Adipocyte (in vitro differentiated cells): ENCODE measurements at regions not wholly inside any gene's neighbourhood (a gene's known extent, or its start where the extent isn't known, plus 50 kb on each side); places are given as distances from the start of the nearest gene placed in this dataset.
"Not testable (repeated sequence)": the region's sequence is repeated elsewhere in the genome, so short reads cannot be mapped to it uniquely, and the experiment has no call there.

Experiments used
- DNase-seq: peaks from one replicate; pipeline ENCODE4 v3.0.0-alpha.2; 2015; ENCODE audit warnings: low read depth
- H3K27me3 ChIP-seq: replicated peaks from 2 replicates; pipeline ENCODE4 v1.7.0; 2013; ENCODE audit warnings: mild to moderate bottlenecking, low read length, moderate library complexity; ENCODE audit not compliant: control insufficient read depth, insufficient read depth
- H3K36me3 ChIP-seq: 2 replicates; pipeline ENCODE4 v1.7.0; 2013; ENCODE audit warnings: low read length, mild to moderate bottlenecking, moderate library complexity; ENCODE audit not compliant: control insufficient read depth, insufficient read depth, severe bottlenecking
- H3K4me1 ChIP-seq: 2 replicates; pipeline ENCODE4 v1.7.0; 2013; ENCODE audit warnings: mild to moderate bottlenecking, low read length, moderate library complexity; ENCODE audit not compliant: control insufficient read depth, insufficient read depth
- H3K4me3 ChIP-seq: 2 replicates; pipeline ENCODE4 v1.7.0; 2013; ENCODE audit warnings: mild to moderate bottlenecking, low read length, moderate library complexity
- H3K9ac ChIP-seq: 2 replicates; pipeline ENCODE4 v1.7.0; 2013; ENCODE audit warnings: mild to moderate bottlenecking, low read length, moderate library complexity
- H3K9me3 ChIP-seq: 2 replicates; pipeline ENCODE4 v1.7.0; 2013; ENCODE audit warnings: mild to moderate bottlenecking, low read length, moderate library complexity; ENCODE audit not compliant: control insufficient read depth

DNA sequence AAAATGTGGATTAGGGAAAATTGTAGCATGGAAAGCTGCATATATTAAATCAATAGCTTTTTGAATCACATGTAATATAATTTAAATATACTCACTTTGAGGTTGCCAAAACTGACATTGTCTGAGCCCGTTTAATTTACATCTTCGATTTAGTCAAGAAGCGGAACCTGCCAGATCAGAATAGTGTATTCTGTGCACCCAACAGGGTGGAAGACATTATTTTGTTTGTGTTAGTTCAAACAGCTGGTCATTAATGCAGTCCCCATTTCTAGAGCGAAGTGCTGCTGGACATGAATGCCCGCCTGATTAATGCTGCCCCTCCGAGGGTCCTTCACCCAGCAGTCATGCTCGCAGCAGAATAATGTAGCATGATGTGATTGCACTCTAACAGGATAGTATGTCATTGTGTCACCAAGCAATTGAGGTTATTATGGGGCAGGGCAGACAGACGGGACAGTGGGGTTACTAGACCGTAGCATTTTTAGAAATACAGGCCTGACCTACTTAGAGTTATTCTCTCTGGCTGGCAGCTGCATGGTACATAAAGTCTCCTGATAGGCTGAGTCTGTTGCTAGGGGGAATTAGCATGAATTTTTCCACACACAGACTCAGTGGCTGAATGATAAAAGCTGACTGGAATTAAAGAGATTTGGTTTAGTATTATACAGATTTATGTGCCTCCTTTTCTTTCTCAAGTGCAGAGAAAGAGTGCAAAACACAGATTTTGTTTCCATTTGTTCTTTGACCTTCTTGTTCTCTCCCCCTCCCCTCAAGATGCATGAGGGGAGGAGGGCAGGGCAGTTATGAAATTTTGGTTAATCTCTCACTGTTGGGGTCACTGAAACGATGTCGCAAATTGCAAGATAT is 147.1 kb downstream of the PRL start:
- H3K4me1 ChIP-seq: peaks cover 30% of the 10 kb centered on the region
- no peaks in the 10 kb centered on the region for H3K36me3 ChIP-seq
- no peak overlapping the region for H3K4me3 ChIP-seq
- H3K27me3 ChIP-seq: no peaks in the 10 kb centered on the region
- no peaks in the 10 kb centered on the region for H3K9me3 ChIP-seq
- no peak overlapping the region for H3K9ac ChIP-seq
- DNase-seq: peak; percentile 74

DNA sequence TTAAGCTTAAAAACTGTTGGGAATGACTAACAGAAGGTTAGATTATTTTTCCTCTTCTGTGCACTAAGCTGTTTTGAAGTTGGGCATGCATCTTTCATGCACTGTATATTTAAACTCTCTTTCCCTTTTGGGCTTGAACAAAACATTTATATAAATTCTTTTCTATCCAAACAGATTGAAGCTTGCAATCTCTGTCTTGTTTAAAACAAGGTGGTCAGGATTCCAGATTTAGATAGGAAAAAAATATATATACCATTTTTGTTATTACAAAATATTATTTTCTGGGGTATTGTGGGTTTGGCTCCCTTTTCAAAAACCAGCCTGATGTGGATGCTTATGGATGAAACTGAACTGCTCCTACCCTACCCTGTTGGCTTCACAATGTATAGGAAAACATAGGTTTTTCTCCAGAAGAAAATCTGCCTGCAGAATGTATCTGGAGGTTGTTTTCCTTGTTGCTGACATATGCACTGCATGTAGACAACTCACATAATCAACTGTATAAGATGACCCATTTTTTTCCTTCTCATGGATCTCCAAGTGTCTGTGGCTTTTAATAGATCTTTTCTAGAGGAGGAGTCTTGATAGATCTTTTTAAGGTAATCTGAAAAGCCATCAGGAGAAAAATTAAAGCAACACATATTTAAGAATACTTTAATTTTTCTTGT is 146.3 kb downstream of the PRL start:
- DNase-seq: peak; percentile 6
- no peaks in the 10 kb centered on the region for H3K27me3 ChIP-seq
- no peaks in the 10 kb centered on the region for H3K36me3 ChIP-seq
- no peak overlapping the region for H3K4me3 ChIP-seq
- no peak overlapping the region for H3K9ac ChIP-seq
- peaks cover 30% of the 10 kb centered on the region for H3K4me1 ChIP-seq
- no peaks in the 10 kb centered on the region for H3K9me3 ChIP-seq

DNA sequence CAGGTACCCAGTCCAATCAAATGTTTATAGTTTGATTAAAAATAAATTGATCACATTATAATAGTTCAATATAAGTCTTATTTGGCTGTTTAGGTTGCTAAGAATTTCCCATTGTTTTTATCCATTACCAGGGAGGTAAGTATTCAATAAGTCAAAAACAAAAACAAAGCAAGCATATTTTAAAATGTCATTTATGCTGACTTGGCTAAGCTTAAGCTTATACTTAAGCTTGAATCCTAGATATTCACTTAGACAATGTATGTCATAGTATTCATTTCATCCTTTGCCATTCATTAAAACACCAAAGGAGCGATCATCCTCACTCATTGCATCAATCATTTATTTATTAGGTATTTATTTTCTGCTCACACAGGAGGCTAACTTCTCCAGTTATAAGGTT is 144.9 kb downstream of the PRL start:
- H3K4me1 ChIP-seq: peaks cover 22% of the 10 kb centered on the region
- no peaks in the 10 kb centered on the region for H3K9me3 ChIP-seq
- no peaks in the 10 kb centered on the region for H3K27me3 ChIP-seq

DNA sequence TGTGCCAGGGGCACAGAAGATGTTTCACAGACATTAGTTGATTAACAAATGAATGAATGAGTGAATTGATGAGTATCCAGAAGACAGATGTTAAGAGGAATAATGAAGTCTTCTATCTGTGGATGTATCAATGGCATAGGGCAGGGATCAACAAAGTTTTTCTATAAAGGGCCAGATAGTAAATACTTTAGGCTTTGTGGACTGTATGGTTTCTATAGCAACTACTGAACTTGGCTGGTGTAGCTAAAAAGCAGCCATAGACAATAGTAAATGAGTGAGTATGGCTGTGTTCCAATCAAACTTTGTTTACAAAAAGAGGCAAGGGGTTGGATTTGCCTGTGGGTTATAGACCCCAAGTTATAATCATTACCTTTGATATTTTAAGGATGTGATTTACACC is 144.0 kb downstream of the PRL start:
- no peak for DNase-seq
- Histone ChIP-seq H3K4me1 (peaks cover 18% of the 10 kb centered on the region), H3K36me3 (no peaks in the 10 kb centered on the region), H3K9me3 (no peaks in the 10 kb centered on the region), H3K27me3 (no peaks in the 10 kb centered on the region), H3K4me3 (no peak overlapping the region), H3K9ac (no peak overlapping the region)

More for the DNA sequence above, 144.9 kb downstream of the PRL start:
- H3K4me3 ChIP-seq: no peak overlapping the region
- DNase-seq: no peak
- H3K9ac ChIP-seq: no peak overlapping the region
- no peaks in the 10 kb centered on the region for H3K36me3 ChIP-seq

DNA sequence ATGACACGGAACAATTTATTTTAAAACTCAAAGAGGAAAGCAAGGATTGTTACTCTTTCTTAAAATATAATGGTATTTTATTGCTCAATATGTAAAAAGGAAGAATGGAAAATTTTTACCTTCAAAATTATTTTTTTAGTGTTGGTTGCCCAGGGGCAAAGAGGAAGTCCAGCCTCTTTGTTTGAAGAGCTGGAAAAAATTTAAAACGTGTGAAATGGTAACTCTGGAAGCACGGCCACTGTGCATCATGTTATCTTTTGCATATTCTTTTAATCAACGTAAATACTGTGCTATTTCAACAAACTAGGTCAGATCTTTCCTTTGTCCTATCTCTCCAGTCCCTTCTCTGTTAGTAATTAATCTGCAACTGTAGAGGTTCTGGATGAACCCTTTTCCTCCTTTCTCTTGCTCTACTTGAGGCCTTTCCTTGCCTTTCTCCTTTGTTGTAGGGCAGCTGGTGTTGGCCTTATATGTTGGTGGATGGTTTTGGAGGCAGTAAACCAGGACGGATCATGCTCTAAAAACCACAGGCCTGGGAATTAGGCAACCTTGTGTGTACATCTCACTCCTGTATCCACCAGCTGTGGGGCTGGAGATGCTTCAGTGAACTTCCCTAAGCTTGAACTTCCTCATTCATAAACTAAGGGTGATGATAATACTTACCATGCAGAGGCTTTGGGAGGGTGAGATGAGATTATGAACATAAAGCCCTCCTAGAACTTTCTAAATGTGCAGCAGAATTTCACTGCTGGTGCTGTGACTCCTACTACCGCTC is 143.3 kb downstream of the PRL start:
- no peaks in the 10 kb centered on the region for H3K27me3 ChIP-seq
- no peaks in the 10 kb centered on the region for H3K9me3 ChIP-seq
- H3K4me3 ChIP-seq: no peak overlapping the region
- peaks cover 11% of the 10 kb centered on the region for H3K4me1 ChIP-seq
- H3K9ac ChIP-seq: no peak overlapping the region
- DNase-seq: no peak
- H3K36me3 ChIP-seq: no peaks in the 10 kb centered on the region

DNA sequence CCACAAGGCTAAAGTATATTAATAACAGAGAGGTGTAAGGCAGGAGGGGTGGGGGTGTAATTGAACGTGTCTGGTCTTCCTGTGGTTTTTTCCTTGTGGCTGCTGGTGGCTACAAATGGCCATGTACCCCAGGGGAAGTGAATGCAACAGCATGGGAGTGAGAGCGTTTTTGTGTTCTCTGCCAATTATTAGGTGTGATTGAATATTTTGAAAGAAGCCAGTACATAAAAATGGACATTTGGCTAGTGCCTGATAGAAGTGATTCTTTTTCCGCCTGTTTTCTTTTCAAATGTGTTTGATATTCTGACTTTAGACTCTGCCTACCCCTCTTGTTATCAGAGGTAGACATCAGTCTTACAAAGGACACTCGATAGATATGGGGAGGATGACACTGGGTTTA is 141.3 kb downstream of the PRL start:
- Histone ChIP-seq H3K4me3 (no peak overlapping the region), H3K9ac (no peak overlapping the region), H3K9me3 (no peaks in the 10 kb centered on the region), H3K27me3 (no peaks in the 10 kb centered on the region), H3K4me1 (peaks cover 2% of the 10 kb centered on the region), H3K36me3 (no peaks in the 10 kb centered on the region)
- no peak for DNase-seq

DNA sequence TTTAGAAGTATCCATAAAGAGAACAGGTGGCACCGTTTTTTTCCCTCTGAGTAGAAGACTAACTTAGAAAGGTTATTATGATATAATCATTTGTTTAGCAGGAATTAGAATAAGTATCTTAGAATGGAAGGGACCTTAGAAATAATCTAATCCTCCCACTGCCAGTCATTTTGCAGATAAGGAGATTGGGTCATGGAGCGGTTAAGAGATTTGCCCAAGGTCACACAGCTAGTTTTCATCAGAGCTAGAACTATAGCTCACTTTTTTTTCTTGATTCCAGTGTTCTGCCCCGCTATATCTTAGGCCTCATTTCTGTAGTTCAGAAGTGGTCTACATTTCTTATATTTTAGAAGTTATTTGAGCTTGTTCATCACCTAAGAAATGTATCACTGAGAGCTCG is 139.6 kb downstream of the PRL start:
- H3K9me3 ChIP-seq: no peaks in the 10 kb centered on the region
- no peak overlapping the region for H3K9ac ChIP-seq
- no peaks in the 10 kb centered on the region for H3K27me3 ChIP-seq
- H3K4me3 ChIP-seq: no peak overlapping the region
- no peaks in the 10 kb centered on the region for H3K36me3 ChIP-seq
- no peaks in the 10 kb centered on the region for H3K4me1 ChIP-seq
- no peak for DNase-seq

DNA sequence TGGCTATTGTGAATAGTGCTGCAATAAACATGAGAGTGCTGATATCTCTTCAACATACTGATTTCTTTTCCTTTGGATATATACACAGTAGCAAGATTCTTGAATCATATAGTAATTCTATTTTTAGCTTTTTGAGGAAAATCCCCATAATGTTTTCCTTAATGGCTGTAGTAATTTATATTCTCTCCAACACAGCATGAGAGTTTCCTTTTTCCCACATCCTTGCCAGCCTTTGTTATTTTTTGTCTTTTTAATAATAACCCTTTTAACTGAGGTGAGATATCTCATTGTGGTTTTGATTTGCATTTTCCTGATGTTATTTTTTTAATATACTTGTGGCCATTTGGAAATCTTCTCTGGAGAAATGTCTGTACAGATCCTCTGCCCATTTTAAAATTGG is 132.6 kb downstream of the PRL start:
- Histone ChIP-seq H3K36me3 (no peaks in the 10 kb centered on the region), H3K9ac (no peak overlapping the region), H3K4me1 (no peaks in the 10 kb centered on the region), H3K27me3 (no peaks in the 10 kb centered on the region), H3K9me3 (no peaks in the 10 kb centered on the region), H3K4me3 (no peak overlapping the region)
- no peak for DNase-seq

DNA sequence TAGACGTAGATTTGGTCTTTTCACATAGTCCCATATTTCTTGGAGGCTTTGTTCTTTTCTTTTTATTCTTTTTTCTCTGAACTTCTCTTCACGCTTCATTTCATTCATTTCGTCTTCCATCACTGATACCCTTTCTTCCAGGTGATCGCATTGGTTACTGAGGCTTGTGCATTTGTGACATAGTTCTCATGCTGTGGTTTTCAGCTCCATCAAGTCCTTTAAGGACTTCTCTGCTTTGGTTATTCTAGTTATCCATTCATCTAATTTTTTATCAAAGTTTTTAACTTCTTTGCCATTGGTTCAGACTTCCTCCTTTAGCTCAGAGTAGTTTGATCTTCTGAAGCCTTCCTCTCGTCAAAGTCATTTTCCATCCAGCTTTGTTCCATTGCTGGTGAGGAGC is 125.8 kb downstream of the PRL start:
- not testable (repeated sequence) for H3K4me3 ChIP-seq, H3K9ac ChIP-seq, H3K27me3 ChIP-seq, DNase-seq, H3K4me1 ChIP-seq, H3K36me3 ChIP-seq
- peaks cover 18% of the 10 kb centered on the region for H3K9me3 ChIP-seq

DNA sequence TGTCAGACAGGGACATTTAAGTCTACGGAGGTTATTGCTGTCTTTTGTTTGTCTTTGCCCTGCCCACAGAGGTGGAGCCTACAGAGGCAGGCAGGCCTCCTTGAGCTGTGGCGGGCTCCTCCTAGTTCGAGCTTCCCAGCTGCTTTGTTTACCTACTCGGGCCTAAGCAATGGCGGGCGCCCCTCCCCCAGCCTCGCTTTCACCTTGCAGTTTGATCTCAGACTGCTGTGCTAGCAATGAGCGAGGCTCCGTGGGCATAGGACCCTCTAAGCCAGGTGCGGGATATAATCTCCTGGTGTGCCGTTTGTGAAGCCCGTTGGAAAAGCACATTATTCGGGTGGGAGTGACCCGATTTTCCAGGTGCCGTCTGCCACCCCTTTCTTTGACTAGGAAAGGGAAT is 125.0 kb downstream of the PRL start:
- not testable (repeated sequence) for H3K9ac ChIP-seq, H3K36me3 ChIP-seq, DNase-seq, H3K4me1 ChIP-seq, H3K4me3 ChIP-seq, H3K27me3 ChIP-seq
- peaks cover 18% of the 10 kb centered on the region for H3K9me3 ChIP-seq

DNA sequence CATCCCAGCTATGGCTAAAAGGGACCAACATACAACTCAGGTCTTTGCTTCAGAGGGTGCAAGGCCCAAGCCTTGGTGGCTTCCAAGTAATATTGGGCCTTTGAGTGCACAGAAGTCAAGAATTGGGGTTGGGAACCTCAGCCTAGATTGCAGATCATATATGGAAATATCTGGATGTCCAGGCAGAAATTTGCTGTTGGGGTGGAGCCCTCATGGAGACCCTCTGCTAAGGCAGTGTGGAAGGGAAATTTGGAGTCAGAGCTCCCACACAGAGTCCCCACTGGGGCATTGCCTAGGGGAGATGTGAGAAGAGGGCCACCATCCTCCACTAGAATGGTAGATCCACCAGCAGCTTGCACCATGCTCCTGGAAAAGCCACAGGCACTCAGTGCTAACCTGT is 123.5 kb downstream of the PRL start:
- DNase-seq: no peak
- H3K27me3 ChIP-seq: no peaks in the 10 kb centered on the region
- H3K4me1 ChIP-seq: no peaks in the 10 kb centered on the region
- H3K4me3 ChIP-seq: no peak overlapping the region
- H3K36me3 ChIP-seq: no peaks in the 10 kb centered on the region
- H3K9me3 ChIP-seq: peaks cover 18% of the 10 kb centered on the region
- H3K9ac ChIP-seq: no peak overlapping the region
